HT1080 (cell line): ENCODE measurements at regions not wholly inside any gene's neighbourhood (a gene's known extent, or its start where the extent isn't known, plus 50 kb on each side); places are given as distances from the start of the nearest gene placed in this dataset.
"Not testable (repeated sequence)": the region's sequence is repeated elsewhere in the genome, so short reads cannot be mapped to it uniquely, and the experiment has no call there.

Experiments used
- DNase-seq: peaks from one replicate; pipeline ENCODE4 v3.0.0-alpha.2; 2015; ENCODE audit warnings: low read depth

DNA sequence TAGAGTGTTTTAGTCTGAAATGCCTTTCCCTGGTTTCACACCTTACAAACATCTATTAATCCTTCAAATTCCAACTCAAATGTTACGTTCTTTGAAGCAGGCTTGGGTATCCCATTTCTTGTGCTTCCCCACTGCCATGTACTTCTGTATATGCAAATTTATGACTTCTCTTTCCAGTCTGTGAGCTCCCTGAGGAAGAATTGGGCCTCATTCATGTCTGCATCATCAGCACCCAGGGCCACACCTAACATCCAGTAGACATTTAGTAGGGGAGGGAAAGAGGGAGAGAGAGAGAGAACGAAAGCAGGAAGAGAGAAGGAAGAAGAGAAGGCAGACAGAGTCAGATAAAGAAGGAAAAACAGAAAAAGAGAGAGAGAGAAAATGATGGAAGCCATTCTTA is 53.3 kb upstream of the KY start:
- DNase-seq = no peak

DNA sequence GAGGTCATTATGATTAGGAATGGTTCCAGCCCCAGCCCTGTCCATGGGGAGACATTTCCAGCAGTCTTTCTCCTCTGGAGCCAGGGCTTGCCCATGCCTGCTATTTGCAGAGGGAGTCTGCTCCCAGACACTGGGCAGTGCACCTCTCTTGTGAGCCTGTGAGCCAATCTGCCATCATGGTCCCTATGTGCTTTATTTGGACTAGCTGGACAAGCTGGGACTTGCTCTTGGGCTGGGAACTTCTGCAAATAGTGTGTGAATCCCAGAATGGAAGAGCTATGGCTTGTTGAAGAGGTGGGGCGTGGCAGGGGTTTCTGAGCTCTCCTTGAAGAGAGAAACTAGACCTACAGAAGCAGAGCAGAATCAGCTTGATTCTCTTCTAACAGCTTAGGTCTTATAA is 53.7 kb upstream of the KY start:
- DNase-seq = no peak

DNA sequence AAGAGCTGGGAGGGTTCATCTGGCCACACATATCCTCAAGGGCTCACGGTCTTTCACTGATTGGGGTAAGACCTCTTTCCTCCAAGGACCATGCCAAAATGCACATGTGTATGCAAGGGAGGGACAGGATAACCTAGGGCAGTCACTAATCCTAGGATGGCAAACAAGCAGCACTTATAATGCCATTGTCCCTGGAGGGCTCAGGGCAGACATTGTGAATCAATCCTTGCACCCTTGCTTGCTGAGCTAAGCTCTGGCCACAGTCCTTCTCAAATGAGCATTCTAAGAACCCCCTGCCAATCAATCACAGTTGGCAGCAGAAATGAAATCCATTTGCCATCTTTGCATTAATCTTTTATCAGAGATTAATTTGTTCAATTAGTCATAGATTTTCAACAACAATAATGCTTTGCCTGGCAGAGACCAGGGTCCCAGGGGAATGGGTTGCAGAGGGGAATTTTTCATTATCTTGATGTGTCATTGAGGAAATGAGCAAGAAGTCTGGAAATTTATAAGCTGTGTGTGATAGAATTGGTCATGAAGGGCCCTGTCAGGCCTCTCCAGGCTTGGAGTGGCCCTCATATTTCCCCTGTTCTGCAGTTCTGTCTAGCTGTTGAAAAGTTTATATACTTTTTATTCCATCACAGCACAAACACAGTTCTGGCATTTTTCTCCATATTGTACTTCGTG is 57.2 kb upstream of the KY start:
- DNase-seq = peak; percentile 90

DNA sequence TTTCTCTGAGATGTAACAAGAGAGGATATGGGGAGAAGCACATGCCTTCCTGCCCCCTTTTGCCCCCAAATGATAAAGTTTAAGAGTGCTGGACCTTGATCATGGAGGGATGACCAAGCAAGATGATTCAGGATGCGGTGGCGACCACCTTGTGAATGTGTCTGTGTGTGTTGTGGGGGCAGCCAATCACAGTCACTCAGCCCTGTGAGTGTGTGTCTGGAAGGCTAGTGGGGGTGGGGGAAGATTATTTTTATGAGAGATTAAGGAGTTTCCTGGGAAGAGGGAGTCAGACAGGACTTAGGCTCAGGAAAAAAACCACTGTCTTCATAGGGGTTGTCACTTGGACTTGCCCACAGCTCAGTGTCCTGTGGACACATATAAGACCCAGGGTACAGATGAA is 57.8 kb upstream of the KY start:
- DNase-seq = peak; percentile 98

DNA sequence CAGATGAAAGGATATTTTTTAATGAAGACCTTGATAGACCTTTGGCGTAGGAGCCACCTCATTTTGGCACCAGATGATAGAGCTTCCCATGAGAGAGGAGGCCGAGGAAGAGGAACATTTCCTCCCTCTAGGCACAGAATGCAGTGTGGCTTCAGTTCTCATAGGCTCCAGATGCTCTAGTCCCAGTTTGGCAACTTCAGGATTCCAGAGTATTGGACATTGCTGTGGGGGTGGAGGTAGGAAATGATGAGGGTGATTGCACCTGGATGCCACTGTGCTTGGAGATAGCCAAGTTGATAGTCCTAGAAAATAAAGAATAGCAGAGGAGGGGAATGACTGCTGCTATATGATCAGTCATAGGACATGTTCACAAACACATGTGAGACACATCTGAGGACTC is 58.3 kb upstream of the KY start:
- no peak for DNase-seq

DNA sequence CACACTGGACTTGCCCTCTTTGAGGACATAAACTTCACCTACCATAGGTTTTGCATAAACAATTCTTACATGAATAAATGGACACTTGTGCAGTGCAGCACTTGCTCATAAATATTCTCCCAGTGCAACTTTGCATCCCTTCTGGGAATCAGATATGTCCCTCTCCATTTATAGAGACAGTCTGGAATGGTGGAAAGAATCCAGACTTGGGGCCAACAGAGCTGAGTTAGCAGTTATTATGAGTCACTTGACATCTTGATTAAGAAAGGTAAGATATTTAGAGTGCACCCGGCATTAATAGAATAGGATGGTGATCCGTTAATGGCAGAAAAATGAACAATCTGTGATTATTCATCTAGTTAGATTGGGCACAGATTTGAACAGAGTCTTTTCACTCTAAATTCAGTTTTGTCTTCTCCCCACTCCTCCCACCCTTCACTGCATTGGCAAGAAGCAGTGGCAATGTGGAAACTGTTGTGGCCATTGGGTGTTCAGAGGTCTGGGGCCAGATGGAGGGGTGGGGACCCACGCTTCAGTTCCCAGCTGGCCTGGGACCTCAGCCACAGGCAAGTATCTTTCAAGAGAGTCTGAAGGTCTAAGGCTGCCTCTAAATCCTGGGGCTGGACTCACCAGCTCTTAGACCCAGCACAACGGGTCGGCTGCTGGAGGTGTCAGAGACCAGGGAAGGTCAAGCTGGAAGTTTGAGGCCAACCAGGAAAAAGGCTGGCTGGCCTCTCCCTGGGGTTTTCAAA is 58.9 kb upstream of the KY start:
- DNase-seq = no peak

DNA sequence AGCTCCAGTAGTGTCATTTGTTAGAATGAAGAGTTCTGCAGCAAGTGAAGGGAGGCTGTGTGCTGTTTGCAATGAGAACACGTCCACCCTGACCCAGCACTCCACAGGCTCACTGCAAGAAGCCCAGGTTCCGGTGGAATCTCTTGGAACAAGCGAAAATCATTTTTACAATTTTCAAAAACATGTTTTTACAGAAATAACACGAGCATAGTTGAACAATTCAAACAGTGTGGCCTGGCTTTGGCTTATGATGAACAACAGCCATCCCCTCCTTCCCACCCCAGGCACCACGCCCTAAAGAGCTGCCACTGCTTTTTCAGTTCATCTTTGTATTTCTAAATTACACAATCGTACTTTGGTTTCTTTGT is 59.5 kb upstream of the KY start:
- DNase-seq = no peak

DNA sequence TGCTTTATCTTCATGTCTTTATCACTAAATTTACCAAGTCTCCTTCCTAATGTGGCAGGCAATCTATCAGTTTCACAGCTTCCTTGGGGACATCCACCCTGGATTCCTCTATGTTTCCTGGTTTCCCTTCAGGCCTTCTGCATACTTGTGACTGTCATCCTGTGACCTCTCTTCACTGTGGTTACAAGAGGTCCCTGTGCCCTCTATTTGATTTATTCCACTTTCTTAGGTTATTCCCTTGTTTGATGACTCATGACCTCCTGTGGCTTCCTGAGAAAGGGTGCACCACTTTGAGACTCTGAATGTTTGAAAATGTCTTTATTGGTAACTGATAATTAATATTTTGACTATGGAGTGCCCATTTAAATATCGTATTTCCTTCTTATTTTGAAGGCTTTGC is 60.5 kb upstream of the KY start:
- DNase-seq = peak; percentile 86

DNA sequence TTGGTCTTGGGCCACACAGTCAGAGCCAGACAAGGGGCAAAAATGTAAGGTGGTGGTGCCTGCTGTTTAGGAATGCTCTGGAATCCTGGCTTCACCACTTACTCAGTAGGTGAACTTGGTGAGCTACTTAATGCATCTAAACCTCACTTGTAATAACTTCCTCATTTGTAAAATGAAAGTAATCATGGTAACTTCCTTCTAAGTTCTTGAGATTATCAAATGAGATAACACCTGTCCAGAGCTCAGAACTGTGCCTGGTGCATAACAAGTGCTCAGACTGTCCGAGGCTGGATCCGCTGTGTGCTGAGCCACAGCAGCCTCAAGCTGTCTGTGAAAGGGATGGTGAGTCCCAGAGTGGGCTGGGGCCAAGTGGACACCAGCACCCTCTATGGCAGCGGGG is 62.8 kb upstream of the KY start:
- DNase-seq = no peak

DNA sequence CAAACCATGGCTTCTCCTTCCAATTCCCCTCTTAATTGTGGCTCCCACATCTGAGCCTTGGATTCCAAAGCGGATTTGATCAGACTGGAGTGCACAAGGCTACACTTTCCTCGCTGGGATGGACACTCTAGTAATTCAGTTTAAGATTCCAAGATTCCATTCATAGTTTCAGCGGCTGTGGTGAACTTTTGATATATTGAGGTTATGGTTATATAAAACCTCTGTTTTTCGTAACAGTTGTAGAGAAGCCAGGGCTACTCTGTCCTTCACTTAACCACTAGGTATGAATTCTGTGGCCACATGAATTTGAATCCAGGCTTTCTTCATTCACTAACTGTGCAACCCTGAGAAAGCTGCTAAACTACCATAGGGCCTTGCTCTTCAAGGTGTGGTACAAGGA is 67.9 kb upstream of the KY start:
- no peak for DNase-seq

DNA sequence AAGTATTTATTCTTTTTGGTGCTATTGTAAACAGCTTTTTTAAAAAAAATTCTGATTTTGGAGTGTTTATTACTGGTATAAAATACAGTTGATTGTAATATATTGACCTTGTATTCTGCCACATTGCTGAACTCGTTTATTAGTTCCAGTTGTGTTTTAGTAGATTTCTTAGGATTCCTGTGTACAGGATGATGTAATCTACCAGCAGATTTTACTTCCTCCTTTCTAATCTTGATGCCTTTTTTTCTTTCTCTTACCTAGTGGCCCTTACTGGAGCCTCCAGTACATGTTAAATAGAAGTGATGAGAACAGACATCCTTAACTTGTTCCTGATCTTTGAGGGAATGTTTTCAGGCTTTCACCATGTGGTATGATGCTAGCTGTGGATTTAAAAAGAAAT is 70.4 kb upstream of the KY start:
- DNase-seq = no peak

DNA sequence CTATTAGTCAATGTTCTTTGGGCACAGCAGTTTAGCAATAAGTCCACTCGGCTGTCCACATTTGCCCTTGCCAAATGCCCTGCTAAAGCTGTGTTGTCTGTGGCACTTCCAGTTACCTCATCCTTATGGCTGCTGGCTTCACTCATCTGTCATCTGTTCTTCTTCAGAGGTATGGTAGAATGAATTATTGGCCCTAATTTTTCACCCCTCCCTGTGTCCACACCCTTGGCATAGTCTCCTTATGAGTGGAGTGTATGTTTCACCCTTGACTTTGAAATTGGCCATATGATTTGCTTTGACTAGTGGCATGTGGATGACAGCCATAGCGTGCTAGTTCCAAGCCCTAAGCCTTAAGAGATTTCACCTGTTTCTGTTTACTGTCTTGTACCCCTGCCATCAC is 72.1 kb upstream of the EPHB1 start:
- no peak for DNase-seq

DNA sequence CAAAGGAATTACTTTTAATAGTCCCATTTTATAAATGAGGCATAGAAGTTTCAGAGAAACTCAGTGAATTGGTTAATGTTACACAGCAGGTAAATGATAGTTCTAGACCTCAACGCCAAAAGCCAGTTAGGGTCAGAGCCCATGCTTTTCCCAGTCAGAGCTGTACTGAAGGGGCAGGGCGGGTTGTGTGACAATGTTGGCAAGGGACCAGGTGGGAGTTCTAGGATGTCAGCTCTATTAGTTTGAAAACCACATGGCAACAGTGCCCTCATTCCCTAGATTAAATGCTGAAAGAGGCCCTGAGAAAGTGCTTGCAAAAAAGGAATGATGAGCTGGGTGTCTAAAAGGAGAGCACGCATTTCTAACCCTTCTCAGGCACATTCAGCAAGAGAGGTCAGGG is 65.4 kb upstream of the EPHB1 start:
- no peak for DNase-seq

DNA sequence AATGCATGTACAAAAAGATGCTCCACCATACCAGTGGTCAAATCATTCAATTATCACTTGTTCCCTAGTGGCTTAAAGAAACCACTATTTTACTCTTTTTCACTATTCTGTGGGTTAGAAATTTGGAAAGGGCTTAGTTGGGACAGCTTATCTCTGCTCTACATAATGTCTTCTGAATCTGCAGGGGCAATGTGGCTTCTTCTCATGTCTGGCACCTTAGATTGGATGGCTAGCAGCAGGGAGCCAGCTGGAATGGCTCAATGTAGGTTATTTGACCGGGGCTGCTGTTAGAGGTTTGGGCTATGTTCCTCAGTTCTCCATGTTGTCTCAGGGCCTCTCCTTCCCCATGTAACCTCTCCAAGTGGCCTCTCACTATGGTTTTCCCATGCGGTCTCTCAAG is 57.5 kb upstream of the EPHB1 start:
- DNase-seq = no peak

DNA sequence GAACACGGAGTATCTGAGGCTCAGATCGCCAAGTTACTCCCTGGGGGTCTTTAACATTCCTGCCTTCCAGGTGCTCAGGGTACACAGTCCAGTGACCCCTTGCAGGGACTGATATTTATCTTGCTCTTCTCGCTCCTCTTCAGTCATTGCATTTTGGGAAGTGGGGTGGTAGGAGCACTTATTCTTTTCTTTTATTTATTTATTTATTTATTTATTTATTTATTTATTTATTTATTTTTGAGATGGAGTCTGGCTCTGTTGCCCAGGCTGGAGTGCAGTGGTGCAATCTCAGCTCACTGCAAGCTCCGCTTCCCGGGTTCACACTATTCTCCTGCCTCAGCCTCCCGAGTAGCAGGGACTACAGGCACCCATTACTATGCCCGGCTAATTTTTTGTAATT is 55.0 kb upstream of the EPHB1 start:
- DNase-seq = not testable (repeated sequence)

DNA sequence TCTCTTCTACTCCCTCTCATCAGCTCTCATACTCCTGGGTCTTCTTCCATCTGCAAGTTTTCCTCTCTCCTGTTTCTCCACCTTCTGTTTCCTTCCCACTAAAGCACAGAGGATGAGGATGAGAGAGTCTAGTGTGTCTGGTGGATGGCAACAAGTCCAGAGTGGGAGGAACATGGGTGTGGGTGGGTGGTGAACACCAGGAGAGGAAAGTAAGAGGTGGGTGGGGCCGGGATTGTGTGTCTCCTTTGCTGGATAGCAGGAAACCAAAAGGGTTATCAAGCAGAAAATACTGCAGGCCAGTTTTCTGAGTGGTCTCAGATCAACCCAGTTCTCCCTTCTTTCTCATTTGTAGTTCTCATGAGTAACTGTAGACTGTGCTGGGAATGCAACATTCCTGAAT is 52.9 kb upstream of the EPHB1 start:
- DNase-seq = no peak

DNA sequence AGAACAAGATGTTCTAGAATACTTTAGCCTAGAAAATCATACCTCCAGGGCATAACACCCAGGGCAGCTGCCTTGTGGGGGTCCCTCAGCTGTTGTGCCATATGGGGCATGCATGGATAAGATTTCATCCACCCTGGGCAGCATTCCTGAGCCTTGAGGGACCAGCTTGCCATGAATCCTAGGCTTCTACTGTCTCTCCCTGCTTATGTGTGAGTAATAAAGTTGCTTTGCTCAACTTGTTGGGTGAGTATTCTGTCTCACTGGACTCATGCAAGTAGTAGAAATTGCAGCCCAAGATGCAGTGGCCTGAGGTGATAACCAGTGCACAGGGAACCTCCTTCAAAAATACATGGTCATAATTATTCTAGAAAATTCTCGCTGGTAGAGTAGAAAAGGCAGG is 52.1 kb upstream of the EPHB1 start:
- no peak for DNase-seq
